Prostate gland (tissue), 2 donors: ENCODE measurements at regions not wholly inside any gene's neighbourhood (a gene's known extent, or its start where the extent isn't known, plus 50 kb on each side); places are given as distances from the start of the nearest gene placed in this dataset.

Experiments
- POLR2A ChIP-seq: fragments of 450-650 bp; IDR thresholded peaks from one replicate; pipeline ENCODE4 v1.6.1; 2016; ENCODE audit warnings: antibody characterized with exemption, mild to moderate bottlenecking
- POLR2AphosphoS5 ChIP-seq: sonication (generic); formaldehyde crosslinking; IDR thresholded peaks from one replicate; pipeline ENCODE4 v1.6.1; 2017; ENCODE audit warnings: antibody characterized with exemption
- TF ChIP-seq, protein P1 (sequence below), 4 experiments: fragments of 200-600 bp in 2 of 4; fragments of 450-650 bp in 2 of 4; sonication (generic) in 2 of 4; IDR thresholded peaks; 1 replicate in 3 of 4; 2 replicates in 1 of 4; pipeline ENCODE4 v1.5.1; 2016 to 2019; ENCODE audit warnings: antibody characterized with exemption in 4 of 4, mild to moderate bottlenecking in 2 of 4, moderate library complexity in 2 of 4

GRCh38 chr18:57210716-57211411, 64.0 kb downstream of the BOD1L2 start:
- TF ChIP-seq, protein P1, sequence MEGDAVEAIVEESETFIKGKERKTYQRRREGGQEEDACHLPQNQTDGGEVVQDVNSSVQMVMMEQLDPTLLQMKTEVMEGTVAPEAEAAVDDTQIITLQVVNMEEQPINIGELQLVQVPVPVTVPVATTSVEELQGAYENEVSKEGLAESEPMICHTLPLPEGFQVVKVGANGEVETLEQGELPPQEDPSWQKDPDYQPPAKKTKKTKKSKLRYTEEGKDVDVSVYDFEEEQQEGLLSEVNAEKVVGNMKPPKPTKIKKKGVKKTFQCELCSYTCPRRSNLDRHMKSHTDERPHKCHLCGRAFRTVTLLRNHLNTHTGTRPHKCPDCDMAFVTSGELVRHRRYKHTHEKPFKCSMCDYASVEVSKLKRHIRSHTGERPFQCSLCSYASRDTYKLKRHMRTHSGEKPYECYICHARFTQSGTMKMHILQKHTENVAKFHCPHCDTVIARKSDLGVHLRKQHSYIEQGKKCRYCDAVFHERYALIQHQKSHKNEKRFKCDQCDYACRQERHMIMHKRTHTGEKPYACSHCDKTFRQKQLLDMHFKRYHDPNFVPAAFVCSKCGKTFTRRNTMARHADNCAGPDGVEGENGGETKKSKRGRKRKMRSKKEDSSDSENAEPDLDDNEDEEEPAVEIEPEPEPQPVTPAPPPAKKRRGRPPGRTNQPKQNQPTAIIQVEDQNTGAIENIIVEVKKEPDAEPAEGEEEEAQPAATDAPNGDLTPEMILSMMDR (IDR thresholded peaks at IDR 0.05): no peak
- no peak for TF ChIP-seq POLR2A
- TF ChIP-seq POLR2AphosphoS5: no peak
